ENCODE measurements at regions not wholly inside any gene's neighbourhood (a gene's known extent, or its start where the extent isn't known, plus 50 kb on each side); places are given as distances from the start of the nearest gene placed in this dataset.

DNA sequence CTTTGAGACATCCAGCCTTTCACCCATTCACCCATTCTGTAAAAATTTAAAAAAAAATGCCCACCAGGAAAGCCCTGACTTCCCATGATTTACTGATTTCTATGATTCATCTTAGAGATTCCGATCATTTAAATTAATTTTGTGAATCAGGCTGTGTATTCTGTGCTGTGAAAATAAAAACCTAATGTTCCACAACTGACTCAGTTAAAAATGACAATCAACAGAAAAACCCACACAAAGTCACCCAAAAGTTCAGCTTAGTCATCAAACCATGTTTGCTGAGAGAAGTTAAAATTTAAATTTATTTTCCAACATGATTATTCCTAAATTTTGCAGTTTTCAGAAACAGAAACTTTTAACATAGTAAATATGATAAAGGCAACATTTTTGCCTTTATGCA is 509.9 kb downstream of the TENT5A start:
- TF ChIP-seq, protein P1, sequence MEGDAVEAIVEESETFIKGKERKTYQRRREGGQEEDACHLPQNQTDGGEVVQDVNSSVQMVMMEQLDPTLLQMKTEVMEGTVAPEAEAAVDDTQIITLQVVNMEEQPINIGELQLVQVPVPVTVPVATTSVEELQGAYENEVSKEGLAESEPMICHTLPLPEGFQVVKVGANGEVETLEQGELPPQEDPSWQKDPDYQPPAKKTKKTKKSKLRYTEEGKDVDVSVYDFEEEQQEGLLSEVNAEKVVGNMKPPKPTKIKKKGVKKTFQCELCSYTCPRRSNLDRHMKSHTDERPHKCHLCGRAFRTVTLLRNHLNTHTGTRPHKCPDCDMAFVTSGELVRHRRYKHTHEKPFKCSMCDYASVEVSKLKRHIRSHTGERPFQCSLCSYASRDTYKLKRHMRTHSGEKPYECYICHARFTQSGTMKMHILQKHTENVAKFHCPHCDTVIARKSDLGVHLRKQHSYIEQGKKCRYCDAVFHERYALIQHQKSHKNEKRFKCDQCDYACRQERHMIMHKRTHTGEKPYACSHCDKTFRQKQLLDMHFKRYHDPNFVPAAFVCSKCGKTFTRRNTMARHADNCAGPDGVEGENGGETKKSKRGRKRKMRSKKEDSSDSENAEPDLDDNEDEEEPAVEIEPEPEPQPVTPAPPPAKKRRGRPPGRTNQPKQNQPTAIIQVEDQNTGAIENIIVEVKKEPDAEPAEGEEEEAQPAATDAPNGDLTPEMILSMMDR (IDR thresholded peaks at IDR 0.05; ENCODE audit: low read depth, low read length) = no peak
- TF ChIP-seq, protein P2, sequence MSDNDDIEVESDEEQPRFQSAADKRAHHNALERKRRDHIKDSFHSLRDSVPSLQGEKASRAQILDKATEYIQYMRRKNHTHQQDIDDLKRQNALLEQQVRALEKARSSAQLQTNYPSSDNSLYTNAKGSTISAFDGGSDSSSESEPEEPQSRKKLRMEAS (IDR thresholded peaks at IDR 0.05; ENCODE audit: low read depth, low read length) = no peak
- TF ChIP-seq POLR2A (IDR thresholded peaks at IDR 0.05; ENCODE audit: extremely low read depth, insufficient read length) (no peak), MYC (IDR thresholded peaks at IDR 0.05; ENCODE audit: low read depth, low read length) (no peak)

Measured in NB4 (cell line).